ENCODE measurements at regions not wholly inside any gene's neighbourhood (a gene's known extent, or its start where the extent isn't known, plus 50 kb on each side); places are given as distances from the start of the nearest gene placed in this dataset.
"Not testable (repeated sequence)": the region's sequence is repeated elsewhere in the genome, so short reads cannot be mapped to it uniquely, and the experiment has no call there.

GRCh38 chr3:137180220-137180619 lies 222.4 kb downstream of the IL20RB start:
- no peaks in the 10 kb centered on the region for H3K36me3 ChIP-seq
- TF ChIP-seq, protein P1, sequence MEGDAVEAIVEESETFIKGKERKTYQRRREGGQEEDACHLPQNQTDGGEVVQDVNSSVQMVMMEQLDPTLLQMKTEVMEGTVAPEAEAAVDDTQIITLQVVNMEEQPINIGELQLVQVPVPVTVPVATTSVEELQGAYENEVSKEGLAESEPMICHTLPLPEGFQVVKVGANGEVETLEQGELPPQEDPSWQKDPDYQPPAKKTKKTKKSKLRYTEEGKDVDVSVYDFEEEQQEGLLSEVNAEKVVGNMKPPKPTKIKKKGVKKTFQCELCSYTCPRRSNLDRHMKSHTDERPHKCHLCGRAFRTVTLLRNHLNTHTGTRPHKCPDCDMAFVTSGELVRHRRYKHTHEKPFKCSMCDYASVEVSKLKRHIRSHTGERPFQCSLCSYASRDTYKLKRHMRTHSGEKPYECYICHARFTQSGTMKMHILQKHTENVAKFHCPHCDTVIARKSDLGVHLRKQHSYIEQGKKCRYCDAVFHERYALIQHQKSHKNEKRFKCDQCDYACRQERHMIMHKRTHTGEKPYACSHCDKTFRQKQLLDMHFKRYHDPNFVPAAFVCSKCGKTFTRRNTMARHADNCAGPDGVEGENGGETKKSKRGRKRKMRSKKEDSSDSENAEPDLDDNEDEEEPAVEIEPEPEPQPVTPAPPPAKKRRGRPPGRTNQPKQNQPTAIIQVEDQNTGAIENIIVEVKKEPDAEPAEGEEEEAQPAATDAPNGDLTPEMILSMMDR (IDR thresholded peaks at IDR 0.05 in 8 of 11, conservative IDR thresholded peaks at IDR 0.05 in 3 of 11), result no peak
- TF ChIP-seq POLR2AphosphoS5 (IDR thresholded peaks at IDR 0.05), result no peak
- TF ChIP-seq POLR2A (IDR thresholded peaks at IDR 0.05), result no peak
- peaks cover 0 to 15% (median 8%) of the 10 kb centered on the region in 8 donors for H3K9me3 ChIP-seq
- H3K4me3 ChIP-seq, result no peak overlapping the region
- DNase-seq, result no peak
- 90 to 98% (median 96%) methylated on average over 2 of the region's 2 CpGs for WGBS, 5 donors
- intact Hi-C loops (cut with DNase I; ENCODE audit: low total_unique reads), result no loop called here
- H3K27ac ChIP-seq, result no peak overlapping the region
- H3K4me1 ChIP-seq, result no peaks in the 10 kb centered on the region
- H3K27me3 ChIP-seq (replicated peaks in 1 of 7), result no peaks in the 10 kb centered on the region

DNA sequence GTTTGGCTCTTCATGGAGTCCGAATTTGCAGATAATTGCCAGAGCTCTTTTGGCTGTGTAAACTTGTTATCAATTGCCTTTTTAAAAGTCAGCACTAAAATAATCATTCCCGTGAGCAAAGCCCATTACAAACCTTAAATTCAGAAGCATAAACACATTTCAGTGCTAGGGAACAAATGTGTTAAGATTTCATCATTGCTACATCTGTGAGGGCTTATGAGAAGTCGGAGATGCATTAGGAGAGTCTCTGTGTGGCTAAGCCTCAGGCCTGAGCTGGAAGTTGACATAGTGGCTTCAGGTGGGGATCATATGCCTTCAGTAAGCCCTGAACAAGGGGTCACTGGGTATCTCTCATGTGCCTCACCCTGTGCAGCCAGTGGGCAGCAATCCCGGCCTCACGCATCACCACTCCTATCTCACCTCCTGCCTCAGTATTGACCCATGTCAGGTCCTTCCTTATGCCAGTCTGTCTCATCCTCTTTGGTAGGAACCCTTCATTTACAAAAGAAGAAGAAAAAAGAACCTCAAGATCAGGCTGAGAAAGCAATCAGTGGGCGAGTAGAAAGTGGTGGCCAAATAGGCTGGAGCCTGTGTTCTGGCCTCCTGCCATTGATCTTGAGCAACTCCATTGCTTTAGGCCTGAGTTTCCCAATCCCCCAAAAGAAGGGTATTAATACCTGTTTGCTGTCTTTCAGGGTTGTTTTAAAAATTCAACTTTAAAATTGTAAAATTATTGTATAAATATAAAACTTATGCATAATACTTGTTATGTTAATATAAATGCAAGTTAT lies 233.5 kb downstream of the IL20RB start:
- no peak for DNase-seq
- H3K36me3 ChIP-seq, result no peaks in the 10 kb centered on the region
- no peaks in the 10 kb centered on the region for H3K9me3 ChIP-seq
- H3K27me3 ChIP-seq (replicated peaks in 1 of 7), result no peaks in the 10 kb centered on the region
- TF ChIP-seq POLR2AphosphoS5 (IDR thresholded peaks at IDR 0.05) (no peak), POLR2A (IDR thresholded peaks at IDR 0.05) (no peak)
- TF ChIP-seq, protein P1 (IDR thresholded peaks at IDR 0.05 in 8 of 11, conservative IDR thresholded peaks at IDR 0.05 in 3 of 11), result no peak
- WGBS, 5 donors, result 70 to 85% (median 84%) methylated on average over 6 of the region's 6 CpGs
- no peak overlapping the region for H3K4me3 ChIP-seq
- H3K27ac ChIP-seq, result no peak overlapping the region
- intact Hi-C loops (cut with DNase I; ENCODE audit: low total_unique reads), result no loop called here
- no peaks in the 10 kb centered on the region for H3K4me1 ChIP-seq

- Histone ChIP-seq H3K4me3 (no peak overlapping the region), H3K9me3 (no peaks in the 10 kb centered on the region), H3K4me1 (no peaks in the 10 kb centered on the region), H3K27me3 (replicated peaks in 1 of 7) (no peaks in the 10 kb centered on the region), H3K36me3 (no peaks in the 10 kb centered on the region), H3K27ac (no peak overlapping the region)
- TF ChIP-seq POLR2AphosphoS5 (IDR thresholded peaks at IDR 0.05), result no peak
- TF ChIP-seq, protein P1 (IDR thresholded peaks at IDR 0.05 in 8 of 11, conservative IDR thresholded peaks at IDR 0.05 in 3 of 11), result no peak
- no peak for TF ChIP-seq POLR2A (IDR thresholded peaks at IDR 0.05)
- 76 to 92% (median 87%) methylated on average over 8 of the region's 8 CpGs for WGBS, 5 donors
- DNase-seq, result no peak
- intact Hi-C loops (cut with DNase I; ENCODE audit: low total_unique reads), result no loop called here
Observed at GRCh38 chr3:137191951-137192350, 234.2 kb downstream of the IL20RB start.

- TF ChIP-seq POLR2A (IDR thresholded peaks at IDR 0.05) (no peak), POLR2AphosphoS5 (IDR thresholded peaks at IDR 0.05) (no peak)
- TF ChIP-seq, protein P1 (IDR thresholded peaks at IDR 0.05 in 8 of 11, conservative IDR thresholded peaks at IDR 0.05 in 3 of 11), result no peak
- 62 to 74% (median 73%) methylated on average over 4 of the region's 4 CpGs for WGBS, 5 donors
- Histone ChIP-seq H3K27me3 (replicated peaks in 1 of 7) (no peaks in the 10 kb centered on the region), H3K9me3 (peaks cover 0 to 3% (median 0%) of the 10 kb centered on the region in 8 donors), H3K4me3 (no peak overlapping the region), H3K27ac (no peak overlapping the region), H3K4me1 (no peaks in the 10 kb centered on the region), H3K36me3 (no peaks in the 10 kb centered on the region)
- DNase-seq, result no peak
- intact Hi-C loops (cut with DNase I; ENCODE audit: low total_unique reads), result no loop called here
Observed at GRCh38 chr3:137194301-137194700, 236.5 kb downstream of the IL20RB start.

DNA sequence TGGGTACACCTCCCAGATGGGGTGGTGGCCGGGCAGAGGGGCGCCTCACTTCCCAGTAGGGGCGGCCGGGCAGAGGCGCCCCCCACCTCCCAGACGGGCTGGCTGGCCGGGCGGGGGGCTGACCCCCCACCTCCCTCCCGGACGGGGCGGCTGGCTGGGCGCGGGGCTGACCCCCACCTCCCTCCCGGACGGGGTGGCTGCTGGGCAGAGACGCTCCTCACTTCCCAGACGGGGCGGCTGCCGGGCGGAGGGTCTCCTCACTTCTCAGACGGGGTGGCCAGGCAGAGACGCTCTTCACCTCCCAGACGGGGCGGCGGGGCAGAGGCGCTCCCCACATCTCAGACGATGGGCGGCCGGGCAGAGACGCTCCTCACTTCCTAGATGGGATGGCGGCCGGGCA lies 240.6 kb downstream of the IL20RB start:
- H3K27me3 ChIP-seq (replicated peaks in 1 of 7); H3K4me3 ChIP-seq; H3K36me3 ChIP-seq; intact Hi-C loops (cut with DNase I; ENCODE audit: low total_unique reads); H3K4me1 ChIP-seq; H3K27ac ChIP-seq; DNase-seq; H3K9me3 ChIP-seq: not testable (repeated sequence)
- WGBS, 5 donors, result 94 to 100% (median 97%) methylated on average over 4 to 32 of the region's 32 CpGs
